CD14-positive monocyte (primary cell): ENCODE measurements at regions not wholly inside any gene's neighbourhood (a gene's known extent, or its start where the extent isn't known, plus 50 kb on each side); places are given as distances from the start of the nearest gene placed in this dataset.

Experiments used
- DNase-seq, 3 donors: peaks; one replicate each; pipeline ENCODE4 v3.0.0-alpha.2; 2011 to 2022
- H2AFZ ChIP-seq: 2 replicates; pipeline ENCODE4 v1.6.0; 2012; ENCODE audit warnings: mild to moderate bottlenecking, low read depth, low read length, inconsistent platforms; ENCODE audit not compliant: insufficient read depth, poor library complexity, severe bottlenecking
- H3K27ac ChIP-seq, 2 donors: 1 replicate in 1 of 2; 2 replicates in 1 of 2; pipeline ENCODE4 v1.5.1; 2012 to 2013; ENCODE audit warnings: low read length in 2 of 2, control low read depth in 1 of 2, inconsistent platforms in 1 of 2, low read depth in 1 of 2, mild to moderate bottlenecking in 1 of 2
- H3K27me3 ChIP-seq, 2 donors: one replicate each; pipeline versions ENCODE4 v1.6.0 to v1.6.1; 2011 to 2013; ENCODE audit warnings: low read length in 2 of 2; ENCODE audit not compliant: control insufficient read depth in 2 of 2, insufficient read depth in 2 of 2
- H3K36me3 ChIP-seq, 2 donors: replicated peaks in 1 of 2; 1 replicate in 1 of 2; 2 replicates in 1 of 2; pipeline versions ENCODE4 v1.5.1 to v1.6.1; 2012 to 2013; ENCODE audit warnings: low read length in 2 of 2, control low read depth in 1 of 2, inconsistent platforms in 1 of 2, mild to moderate bottlenecking in 1 of 2; ENCODE audit not compliant: insufficient read depth in 2 of 2, control insufficient read depth in 1 of 2
- H3K4me1 ChIP-seq, 2 donors: 1 replicate in 1 of 2; 2 replicates in 1 of 2; pipeline versions ENCODE4 v1.5.1 to v1.6.1; 2012 to 2013; ENCODE audit warnings: low read length in 2 of 2, control low read depth in 1 of 2, inconsistent platforms in 1 of 2, mild to moderate bottlenecking in 1 of 2, moderate library complexity in 1 of 2; ENCODE audit not compliant: insufficient read depth in 2 of 2, control insufficient read depth in 1 of 2
- H3K4me2 ChIP-seq: replicated peaks from 2 replicates; pipeline ENCODE3; 2012; ENCODE audit warnings: low read length, moderate library complexity, mild to moderate bottlenecking; ENCODE audit not compliant: poor library complexity, severe bottlenecking; ENCODE audit errors: extremely low read depth
- H3K4me3 ChIP-seq, 3 experiments: fragments of 200-600 bp in 1 of 3; sonication (generic) in 1 of 3; replicated peaks in 1 of 3; 1 replicate in 2 of 3; 2 replicates in 1 of 3; pipeline ENCODE4 v1.5.1; 2011 to 2013; ENCODE audit warnings: low read length in 3 of 3, mild to moderate bottlenecking in 3 of 3, control low read depth in 2 of 3, low read depth in 2 of 3, inconsistent platforms in 1 of 3, moderate library complexity in 1 of 3
- H3K79me2 ChIP-seq: 2 replicates; pipeline ENCODE4 v1.6.0; 2012; ENCODE audit warnings: mild to moderate bottlenecking, control low read depth, inconsistent platforms, low read length, moderate library complexity; ENCODE audit not compliant: insufficient read depth
- H3K9ac ChIP-seq: 2 replicates; pipeline ENCODE4 v1.6.0; 2017; ENCODE audit warnings: low read length, mild to moderate bottlenecking; ENCODE audit not compliant: insufficient read depth, poor library complexity, severe bottlenecking
- H3K9me3 ChIP-seq, 2 donors: replicated peaks in 1 of 2; 1 replicate in 1 of 2; 2 replicates in 1 of 2; pipeline versions ENCODE4 v1.5.1 to v1.6.1; 2012 to 2013; ENCODE audit warnings: low read length in 2 of 2, control low read depth in 1 of 2; ENCODE audit not compliant: control insufficient read depth in 1 of 2, insufficient read depth in 1 of 2
- H4K20me1 ChIP-seq: 2 replicates; pipeline ENCODE4 v1.6.0; 2012; ENCODE audit warnings: mild to moderate bottlenecking, low read length, control low read depth, moderate library complexity; ENCODE audit not compliant: insufficient read depth
- H3K27ac Mint-ChIP-seq, 7 donors: one replicate each; pipeline ENCODE4 v1.8.0; 2020; ENCODE audit warnings: mild to moderate bottlenecking in 7 of 7, mixed read lengths in 7 of 7, moderate library complexity in 6 of 7, inconsistent platforms in 2 of 7
- H3K27me3 Mint-ChIP-seq, 3 donors: one replicate each; pipeline ENCODE4 v1.8.0; 2021 to 2022; ENCODE audit warnings: low read depth in 3 of 3, mild to moderate bottlenecking in 3 of 3, mixed read lengths in 3 of 3, moderate library complexity in 3 of 3, inconsistent platforms in 1 of 3
- H3K36me3 Mint-ChIP-seq, 2 donors: one replicate each; pipeline ENCODE4 v1.8.0; 2020; ENCODE audit warnings: mixed read lengths in 2 of 2, inconsistent platforms in 1 of 2, mild to moderate bottlenecking in 1 of 2
- H3K4me1 Mint-ChIP-seq: one replicate; pipeline ENCODE4 v1.8.0; 2020; ENCODE audit warnings: mild to moderate bottlenecking, mixed read lengths
- H3K4me3 Mint-ChIP-seq, 2 donors: one replicate each; pipeline ENCODE4 v1.8.0; 2020; ENCODE audit warnings: mild to moderate bottlenecking in 2 of 2, mixed read lengths in 2 of 2, moderate library complexity in 1 of 2
- H3K9me3 Mint-ChIP-seq, 7 donors: one replicate each; pipeline ENCODE4 v1.8.0; 2020 to 2022; ENCODE audit warnings: mixed read lengths in 7 of 7, mild to moderate bottlenecking in 6 of 7, moderate library complexity in 6 of 7, inconsistent platforms in 2 of 7
- WGBS: methylation state at CpG from one replicate; pipeline ENCODE4 v1.1.5; 2013; ENCODE audit warnings: missing lambda C conversion rate; ENCODE audit not compliant: insufficient coverage; 5-methylcytosine and 5-hydroxymethylcytosine counted together
- intact Hi-C, 2 donors: fragments of 100-400 bp; cut with micrococcal nuclease; formaldehyde crosslinking; loops; one replicate each; pipeline versions ENCODE4 v1.15.0 to v1.15.1; 2023
- TF ChIP-seq, protein P1 (sequence below): fragments of 200-600 bp; IDR thresholded peaks from one replicate; pipeline ENCODE4 v1.8.0; 2022; ENCODE audit warnings: antibody characterized with exemption, mild to moderate bottlenecking

DNA sequence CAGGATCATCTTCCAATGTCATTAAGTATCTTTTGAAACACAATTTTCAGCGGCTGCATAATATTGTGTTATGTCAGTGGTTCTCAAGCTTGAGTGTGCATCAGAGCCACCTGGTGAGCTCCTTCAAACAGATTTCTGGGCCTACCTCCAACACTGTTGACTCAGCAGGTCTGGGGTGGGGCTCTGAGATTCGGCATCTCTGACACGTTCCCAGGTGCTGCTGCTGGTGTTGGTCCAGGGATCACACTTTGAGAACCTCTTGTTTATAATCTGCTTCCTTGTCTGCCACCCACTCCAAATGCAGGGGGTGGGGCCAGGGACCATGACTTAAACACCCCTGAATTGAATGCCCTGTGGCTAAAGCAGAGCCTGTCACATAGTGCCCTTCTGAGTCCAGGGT is 73.8 kb upstream of the HNF1B start:
- no peaks in the 10 kb centered on the region for H3K9me3 ChIP-seq
- intact Hi-C loops = no loop called here
- TF ChIP-seq, protein P1, sequence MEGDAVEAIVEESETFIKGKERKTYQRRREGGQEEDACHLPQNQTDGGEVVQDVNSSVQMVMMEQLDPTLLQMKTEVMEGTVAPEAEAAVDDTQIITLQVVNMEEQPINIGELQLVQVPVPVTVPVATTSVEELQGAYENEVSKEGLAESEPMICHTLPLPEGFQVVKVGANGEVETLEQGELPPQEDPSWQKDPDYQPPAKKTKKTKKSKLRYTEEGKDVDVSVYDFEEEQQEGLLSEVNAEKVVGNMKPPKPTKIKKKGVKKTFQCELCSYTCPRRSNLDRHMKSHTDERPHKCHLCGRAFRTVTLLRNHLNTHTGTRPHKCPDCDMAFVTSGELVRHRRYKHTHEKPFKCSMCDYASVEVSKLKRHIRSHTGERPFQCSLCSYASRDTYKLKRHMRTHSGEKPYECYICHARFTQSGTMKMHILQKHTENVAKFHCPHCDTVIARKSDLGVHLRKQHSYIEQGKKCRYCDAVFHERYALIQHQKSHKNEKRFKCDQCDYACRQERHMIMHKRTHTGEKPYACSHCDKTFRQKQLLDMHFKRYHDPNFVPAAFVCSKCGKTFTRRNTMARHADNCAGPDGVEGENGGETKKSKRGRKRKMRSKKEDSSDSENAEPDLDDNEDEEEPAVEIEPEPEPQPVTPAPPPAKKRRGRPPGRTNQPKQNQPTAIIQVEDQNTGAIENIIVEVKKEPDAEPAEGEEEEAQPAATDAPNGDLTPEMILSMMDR = no peak
- H2AFZ ChIP-seq = no peak overlapping the region
- no peak overlapping the region for H3K27ac ChIP-seq
- no peak overlapping the region for H3K4me3 ChIP-seq
- H3K27me3 Mint-ChIP-seq = peaks cover 0 to 6% (median 0%) of the 10 kb centered on the region in 3 donors
- H3K27ac Mint-ChIP-seq = no peak overlapping the region
- H3K9ac ChIP-seq = no peak overlapping the region
- no peaks in the 10 kb centered on the region for H3K36me3 Mint-ChIP-seq
- H3K4me1 Mint-ChIP-seq = peaks cover 38% of the 10 kb centered on the region
- no peaks in the 10 kb centered on the region for H4K20me1 ChIP-seq
- 56% methylated on average over 3 of the region's 3 CpGs for WGBS
- H3K4me1 ChIP-seq = peaks cover 22 to 32% of the 10 kb centered on the region in 2 donors
- H3K79me2 ChIP-seq = no peaks in the 10 kb centered on the region
- H3K27me3 ChIP-seq = no peaks in the 10 kb centered on the region
- H3K4me2 ChIP-seq = no peak overlapping the region
- no peaks in the 10 kb centered on the region for H3K36me3 ChIP-seq
- peaks cover 0 to 1% (median 0%) of the 10 kb centered on the region in 7 donors for H3K9me3 Mint-ChIP-seq
- DNase-seq = no peak
- H3K4me3 Mint-ChIP-seq = no peak overlapping the region

DNA sequence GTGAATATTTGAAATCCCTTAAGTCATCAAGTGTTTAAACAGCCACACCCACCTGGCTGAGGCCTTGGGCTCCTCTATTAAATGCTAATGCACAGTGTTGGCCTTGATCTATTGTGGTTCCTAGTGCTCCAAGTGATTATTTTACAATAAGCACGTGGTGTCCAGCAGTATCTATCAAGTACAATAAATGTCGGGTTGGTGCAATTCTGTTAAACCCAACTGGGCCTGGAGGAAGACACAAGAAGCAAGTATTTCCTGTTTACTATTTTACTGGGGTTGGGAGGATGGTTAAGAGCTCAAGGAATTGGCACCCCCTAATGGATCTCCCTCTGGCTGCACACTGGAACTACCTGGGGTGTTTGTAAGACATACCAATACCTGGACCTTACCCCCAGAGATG is 72.1 kb upstream of the HNF1B start:
- no peaks in the 10 kb centered on the region for H3K9me3 Mint-ChIP-seq
- peaks cover 22 to 25% of the 10 kb centered on the region in 2 donors for H3K4me1 ChIP-seq
- H3K4me3 Mint-ChIP-seq = no peak overlapping the region
- no peaks in the 10 kb centered on the region for H4K20me1 ChIP-seq
- intact Hi-C loops = no loop called here
- no peak overlapping the region for H3K9ac ChIP-seq
- H2AFZ ChIP-seq = peak overlapping the region; percentile 50
- H3K4me2 ChIP-seq = no peak overlapping the region
- H3K4me1 Mint-ChIP-seq = peaks cover 34% of the 10 kb centered on the region
- no peaks in the 10 kb centered on the region for H3K79me2 ChIP-seq
- H3K27ac Mint-ChIP-seq = peak overlapping the region in 1 of 7 donors; percentile 50
- H3K27me3 Mint-ChIP-seq = peaks cover 0 to 9% (median 1%) of the 10 kb centered on the region in 3 donors
- no peak overlapping the region for H3K27ac ChIP-seq
- TF ChIP-seq, protein P1 = no peak
- WGBS = no CpG with 5 or more reads among the region's 2 CpGs
- H3K27me3 ChIP-seq = no peaks in the 10 kb centered on the region
- H3K36me3 Mint-ChIP-seq = no peaks in the 10 kb centered on the region
- no peak overlapping the region for H3K4me3 ChIP-seq
- no peaks in the 10 kb centered on the region for H3K36me3 ChIP-seq
- no peaks in the 10 kb centered on the region for H3K9me3 ChIP-seq
- no peak for DNase-seq
